ENCODE measurements at regions not wholly inside any gene's neighbourhood (a gene's known extent, or its start where the extent isn't known, plus 50 kb on each side); places are given as distances from the start of the nearest gene placed in this dataset.

- Histone ChIP-seq H3K79me2 (ENCODE audit: low read depth) (no peaks in the 10 kb centered on the region), H3K4me3 (no peak overlapping the region), H3K27me3 (ENCODE audit: insufficient read depth, low read depth) (no peaks in the 10 kb centered on the region), H3K4me1 (replicated peaks; ENCODE audit: insufficient read depth) (0 out of 2 replicates have a peak, but pooled peaks cover 3% of the 10 kb centered on the region), H3K9me2 (ENCODE audit: insufficient read depth) (no peaks in the 10 kb centered on the region), H3K9me3 (ENCODE audit: insufficient read depth, low read depth) (no peaks in the 10 kb centered on the region; the same call in 1 of the 2 replicates), H4K20me1 (ENCODE audit: insufficient read depth) (no peaks in the 10 kb centered on the region), H2AFZ (no peak overlapping the region), H3K36me3 (ENCODE audit: low read depth) (no peaks in the 10 kb centered on the region), H3K4me2 (no peak overlapping the region), H3K27ac (no peak overlapping the region), H3F3A (ENCODE audit: insufficient read depth, low read depth) (no peaks in the 10 kb centered on the region)
- no peak for DNase-seq
- BruUV-seq (replicated peaks): no TSS peak
- ChIA-PET POLR2A (ENCODE audit: unreplicated experiment) (no interaction called here), CTCF (no interaction called here)
- intact Hi-C loops (cut with micrococcal nuclease; ENCODE audit: unreplicated experiment): no loop called here
- no peak for TF ChIP-seq CTCF (conservative IDR thresholded peaks at IDR 0.05)
- TF ChIP-seq EZH2 (IDR thresholded peaks at IDR 0.05; ENCODE audit: low read depth): no peak
Observed at GRCh38 chr4:26075583-26075982, 161.6 kb downstream of the SMIM20 start.

- BruUV-seq (replicated peaks): no TSS peak
- H3K36me3 ChIP-seq (ENCODE audit: low read depth): no peaks in the 10 kb centered on the region
- TF ChIP-seq EZH2 (IDR thresholded peaks at IDR 0.05; ENCODE audit: low read depth) (no peak), CTCF (conservative IDR thresholded peaks at IDR 0.05) (no peak)
- CTCF ChIA-PET: no interaction called here
- no peaks in the 10 kb centered on the region for H3F3A ChIP-seq (ENCODE audit: insufficient read depth, low read depth)
- H3K9me2 ChIP-seq (ENCODE audit: insufficient read depth): no peaks in the 10 kb centered on the region
- no peaks in the 10 kb centered on the region; the same call in 1 of the 2 replicates for H3K9me3 ChIP-seq (ENCODE audit: insufficient read depth, low read depth)
- no peak overlapping the region for H3K4me2 ChIP-seq
- 0 out of 2 replicates have a peak, but pooled peaks cover 3% of the 10 kb centered on the region for H3K4me1 ChIP-seq (replicated peaks; ENCODE audit: insufficient read depth)
- intact Hi-C loops (cut with micrococcal nuclease; ENCODE audit: unreplicated experiment): no loop called here
- POLR2A ChIA-PET (ENCODE audit: unreplicated experiment): no interaction called here
- H3K4me3 ChIP-seq: no peak overlapping the region
- DNase-seq: no peak
- no peak overlapping the region for H3K27ac ChIP-seq
- no peaks in the 10 kb centered on the region for H3K79me2 ChIP-seq (ENCODE audit: low read depth)
- no peaks in the 10 kb centered on the region for H4K20me1 ChIP-seq (ENCODE audit: insufficient read depth)
- no peaks in the 10 kb centered on the region for H3K27me3 ChIP-seq (ENCODE audit: insufficient read depth, low read depth)
- H2AFZ ChIP-seq: no peak overlapping the region
Observed at GRCh38 chr4:26076000-26076587, 162.1 kb downstream of the SMIM20 start.

- POLR2A ChIA-PET (ENCODE audit: unreplicated experiment): no interaction called here
- no TSS peak for BruUV-seq (replicated peaks)
- H3K4me3 ChIP-seq: no peak overlapping the region
- no peak overlapping the region for H2AFZ ChIP-seq
- 0 out of 2 replicates have a peak, but pooled peaks cover 3% of the 10 kb centered on the region for H3K4me1 ChIP-seq (replicated peaks; ENCODE audit: insufficient read depth)
- no peaks in the 10 kb centered on the region for H3F3A ChIP-seq (ENCODE audit: insufficient read depth, low read depth)
- no peaks in the 10 kb centered on the region for H3K36me3 ChIP-seq (ENCODE audit: low read depth)
- intact Hi-C loops (cut with micrococcal nuclease; ENCODE audit: unreplicated experiment): no loop called here
- TF ChIP-seq EZH2 (IDR thresholded peaks at IDR 0.05; ENCODE audit: low read depth): no peak
- TF ChIP-seq CTCF (conservative IDR thresholded peaks at IDR 0.05): no peak
- no peak overlapping the region for H3K27ac ChIP-seq
- no peaks in the 10 kb centered on the region for H3K9me2 ChIP-seq (ENCODE audit: insufficient read depth)
- no peak for DNase-seq
- H4K20me1 ChIP-seq (ENCODE audit: insufficient read depth): no peaks in the 10 kb centered on the region
- H3K27me3 ChIP-seq (ENCODE audit: insufficient read depth, low read depth): no peaks in the 10 kb centered on the region
- H3K79me2 ChIP-seq (ENCODE audit: low read depth): no peaks in the 10 kb centered on the region
- H3K4me2 ChIP-seq: no peak overlapping the region
- CTCF ChIA-PET: interaction anchor here (0.5 kb wide), 1 partner anchor 664 kb away, joined by 4 read pairs; no protein-coding TSS in a partner anchor
- no peaks in the 10 kb centered on the region; the same call in 1 of the 2 replicates for H3K9me3 ChIP-seq (ENCODE audit: insufficient read depth, low read depth)
Observed at GRCh38 chr4:26076896-26077295, 162.9 kb downstream of the SMIM20 start.

Data from PC-9 (cell line).